OCI-LY1 (cell line): ENCODE measurements at regions not wholly inside any gene's neighbourhood (a gene's known extent, or its start where the extent isn't known, plus 50 kb on each side); places are given as distances from the start of the nearest gene placed in this dataset.

ENCODE experiments used
- EZH2 ChIP-seq: fragments of 200-600 bp; sonication (generic), shearing (Covaris generic); IDR thresholded peaks from 2 replicates; pipeline ENCODE4 v1.8.0; 2017; ENCODE audit warnings: borderline replicate concordance, mixed run types, mild to moderate bottlenecking, antibody characterized with exemption, low read length, moderate library complexity, mixed read lengths
- TF ChIP-seq, protein P1 (sequence below): fragments of 200-600 bp; sonication (generic), shearing (Covaris generic); IDR thresholded peaks from 2 replicates; pipeline ENCODE4 v1.5.1; 2017; ENCODE audit warnings: mild to moderate bottlenecking, antibody characterized with exemption, low read length, moderate library complexity, mixed read lengths

DNA sequence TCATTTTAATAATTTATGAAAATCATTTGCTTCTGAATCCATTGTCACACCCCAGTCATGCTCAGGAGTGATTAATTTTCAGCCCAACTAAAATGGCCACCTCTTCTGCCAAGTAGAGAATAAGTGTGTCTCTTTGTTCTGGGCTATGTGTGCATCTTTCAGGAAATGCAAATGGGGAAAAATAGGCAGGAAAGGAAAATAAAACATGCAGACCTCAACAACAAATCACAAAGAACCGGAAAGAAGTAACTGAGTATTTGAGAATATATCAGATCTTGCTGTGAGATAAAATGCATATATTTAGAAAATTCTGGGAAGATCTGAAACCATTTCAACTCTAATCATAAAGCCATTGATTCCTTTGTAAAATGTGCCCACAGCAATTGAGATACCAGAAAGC is 763.9 kb downstream of the GALC start:
- TF ChIP-seq, protein P1, sequence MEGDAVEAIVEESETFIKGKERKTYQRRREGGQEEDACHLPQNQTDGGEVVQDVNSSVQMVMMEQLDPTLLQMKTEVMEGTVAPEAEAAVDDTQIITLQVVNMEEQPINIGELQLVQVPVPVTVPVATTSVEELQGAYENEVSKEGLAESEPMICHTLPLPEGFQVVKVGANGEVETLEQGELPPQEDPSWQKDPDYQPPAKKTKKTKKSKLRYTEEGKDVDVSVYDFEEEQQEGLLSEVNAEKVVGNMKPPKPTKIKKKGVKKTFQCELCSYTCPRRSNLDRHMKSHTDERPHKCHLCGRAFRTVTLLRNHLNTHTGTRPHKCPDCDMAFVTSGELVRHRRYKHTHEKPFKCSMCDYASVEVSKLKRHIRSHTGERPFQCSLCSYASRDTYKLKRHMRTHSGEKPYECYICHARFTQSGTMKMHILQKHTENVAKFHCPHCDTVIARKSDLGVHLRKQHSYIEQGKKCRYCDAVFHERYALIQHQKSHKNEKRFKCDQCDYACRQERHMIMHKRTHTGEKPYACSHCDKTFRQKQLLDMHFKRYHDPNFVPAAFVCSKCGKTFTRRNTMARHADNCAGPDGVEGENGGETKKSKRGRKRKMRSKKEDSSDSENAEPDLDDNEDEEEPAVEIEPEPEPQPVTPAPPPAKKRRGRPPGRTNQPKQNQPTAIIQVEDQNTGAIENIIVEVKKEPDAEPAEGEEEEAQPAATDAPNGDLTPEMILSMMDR: no peak
- no peak for TF ChIP-seq EZH2
